Brain pericyte (primary cell): ENCODE measurements at regions not wholly inside any gene's neighbourhood (a gene's known extent, or its start where the extent isn't known, plus 50 kb on each side); places are given as distances from the start of the nearest gene placed in this dataset.

Experiments used
- DNase-seq: peaks from one replicate; pipeline ENCODE4 v3.0.0-alpha.2; 2012; ENCODE audit warnings: low read depth, low spot score

- DNase-seq = no peak
These were observed 265.8 kb upstream of the ID2 start for GRCh38 chr2:8416001-8416571.

GRCh38 chr2:8416849-8417832 lies 264.7 kb upstream of the ID2 start:
- DNase-seq = no peak

- DNase-seq = no peak
These were observed 263.1 kb upstream of the ID2 start for GRCh38 chr2:8418721-8419120.

GRCh38 chr2:8421658-8422449 lies 260.0 kb upstream of the ID2 start:
- no peak for DNase-seq

GRCh38 chr2:8422450-8422800 lies 259.4 kb upstream of the ID2 start:
- no peak for DNase-seq

- DNase-seq = no peak
These were observed 256.6 kb upstream of the ID2 start for GRCh38 chr2:8424997-8425900.

GRCh38 chr2:8426550-8426949 lies 255.3 kb upstream of the ID2 start:
- no peak for DNase-seq

- DNase-seq = no peak
These were observed 254.6 kb upstream of the ID2 start for GRCh38 chr2:8427211-8427610.

GRCh38 chr2:8430628-8431027 lies 251.2 kb upstream of the ID2 start:
- DNase-seq = no peak

- DNase-seq = no peak
These were observed 250.3 kb upstream of the ID2 start for GRCh38 chr2:8431446-8432125.

- no peak for DNase-seq
These were observed 249.0 kb upstream of the ID2 start for GRCh38 chr2:8432706-8433336.

- no peak for DNase-seq
These were observed 248.5 kb upstream of the ID2 start for GRCh38 chr2:8433390-8433789.

- no peak for DNase-seq
These were observed 246.2 kb upstream of the ID2 start for GRCh38 chr2:8435608-8436007.

GRCh38 chr2:8436585-8436984 lies 245.3 kb upstream of the ID2 start:
- no peak for DNase-seq

GRCh38 chr2:8437228-8437948 lies 244.5 kb upstream of the ID2 start:
- no peak for DNase-seq

- DNase-seq = no peak
These were observed 243.9 kb upstream of the ID2 start for GRCh38 chr2:8437949-8438400.

GRCh38 chr2:8438476-8438875 lies 243.4 kb upstream of the ID2 start:
- no peak for DNase-seq

GRCh38 chr2:8438996-8439395 lies 242.9 kb upstream of the ID2 start:
- DNase-seq = no peak

GRCh38 chr2:8440029-8440778 lies 241.7 kb upstream of the ID2 start:
- no peak for DNase-seq
